Stimulated activated CD4-positive, alpha-beta T cell treated with anti-CD3 and anti-CD28 coated beads, TNF-alpha, amount 100 ng/mL, for 24 hours (primary cell): ENCODE measurements at regions not wholly inside any gene's neighbourhood (a gene's known extent, or its start where the extent isn't known, plus 50 kb on each side); places are given as distances from the start of the nearest gene placed in this dataset.
"Not testable (repeated sequence)": the region's sequence is repeated elsewhere in the genome, so short reads cannot be mapped to it uniquely, and the experiment has no call there.

Experiments used
- DNase-seq, 3 experiments: peaks; one replicate each; pipeline ENCODE4 v3.0.0-alpha.2; 2020; ENCODE audit warnings: low read depth in 3 of 3

- DNase-seq, result no peak
These were observed 79.5 kb downstream of the FAM161A start for GRCh38 chr2:61774351-61774750.

- no peak for DNase-seq
These were observed 81.7 kb downstream of the FAM161A start for GRCh38 chr2:61771904-61772845.

- no peak for DNase-seq
These were observed 83.1 kb downstream of the FAM161A start for GRCh38 chr2:61770746-61771145.

- no peak for DNase-seq
These were observed 83.6 kb downstream of the FAM161A start for GRCh38 chr2:61770298-61770697.

- DNase-seq, result no peak
These were observed 84.7 kb downstream of the FAM161A start for GRCh38 chr2:61769093-61769675.

- DNase-seq, result peak; percentile 93 to 96 (median 96)
These were observed 89.6 kb downstream of the FAM161A start for GRCh38 chr2:61764035-61764800.

GRCh38 chr2:61763605-61764034 lies 90.2 kb downstream of the FAM161A start:
- DNase-seq, result no peak

- DNase-seq, result no peak
These were observed 91.6 kb downstream of the FAM161A start for GRCh38 chr2:61762292-61762691.

GRCh38 chr2:61759718-61760117 lies 94.1 kb downstream of the FAM161A start:
- no peak for DNase-seq

- no peak for DNase-seq
These were observed 94.9 kb downstream of the FAM161A start for GRCh38 chr2:61759005-61759404.

- no peak for DNase-seq
These were observed 95.7 kb downstream of the FAM161A start for GRCh38 chr2:61758159-61758558.

GRCh38 chr2:61753512-61753911 lies 100.3 kb downstream of the FAM161A start:
- DNase-seq, result no peak

GRCh38 chr2:61750624-61751023 lies 103.2 kb downstream of the FAM161A start:
- no peak for DNase-seq

- DNase-seq, result no peak
These were observed 110.9 kb downstream of the FAM161A start for GRCh38 chr2:61742955-61743354.

- DNase-seq, result no peak
These were observed 116.0 kb downstream of the FAM161A start for GRCh38 chr2:61737841-61738240.

- no peak for DNase-seq
These were observed 116.9 kb downstream of the FAM161A start for GRCh38 chr2:61736953-61737352.

- DNase-seq, result no peak
These were observed 120.3 kb downstream of the FAM161A start for GRCh38 chr2:61733563-61733962.

- no peak for DNase-seq
These were observed 121.1 kb downstream of the FAM161A start for GRCh38 chr2:61732787-61733186.

- DNase-seq, result no peak
These were observed 126.1 kb downstream of the FAM161A start for GRCh38 chr2:61727746-61728145.

GRCh38 chr2:61726456-61727209 lies 127.2 kb downstream of the FAM161A start:
- DNase-seq, result no peak

- DNase-seq, result not testable (repeated sequence)
These were observed 130.5 kb downstream of the FAM161A start for GRCh38 chr2:61723364-61723763.

- DNase-seq, result no peak
These were observed 131.1 kb downstream of the FAM161A start for GRCh38 chr2:61722800-61723199.
